ENCODE measurements at regions not wholly inside any gene's neighbourhood (a gene's known extent, or its start where the extent isn't known, plus 50 kb on each side); places are given as distances from the start of the nearest gene placed in this dataset.

- no peak for FAIRE-seq
- WGBS, 2 experiments (ENCODE audit: extremely low coverage in 1 of 2, insufficient coverage in 1 of 2, insufficient read length in 1 of 2, insufficient replicate concordance in 2 of 2, low coverage in 1 of 2, low lambda C conversion rate in 2 of 2, missing lambda C conversion rate in 1 of 2), result 82% methylated on average over 7 of the region's 7 CpGs; no CpG with 5 or more reads in 1 of the 2 experiments
- POLR2A ChIA-PET (ENCODE audit: partially characterized antibody), result no interaction called here
- no peak for TF ChIP-seq CHD2 (IDR thresholded peaks at IDR 0.05; ENCODE audit: low read length)
- no peak for TF ChIP-seq HDAC6 (IDR thresholded peaks at IDR 0.05; ENCODE audit: low read depth, low read length)
- TF ChIP-seq TAF1 (IDR thresholded peaks at IDR 0.05; ENCODE audit: low read depth, low read length), result no peak
- TF ChIP-seq ZNF274 (IDR thresholded peaks at IDR 0.05; ENCODE audit: borderline replicate concordance, extremely low read depth, low read length), result no peak
- no peak for TF ChIP-seq RXRA (IDR thresholded peaks at IDR 0.05; ENCODE audit: insufficient read depth, low read depth, low read length)
- TF ChIP-seq CBX8 (IDR thresholded peaks at IDR 0.05; ENCODE audit: borderline replicate concordance, low read depth, low read length), result no peak
- no peak for TF ChIP-seq EP300 (IDR thresholded peaks at IDR 0.05; ENCODE audit: borderline replicate concordance in 1 of 2, low read depth in 2 of 2, low read length in 2 of 2)
- TF ChIP-seq KDM5A (IDR thresholded peaks at IDR 0.05; ENCODE audit: low read length), result no peak
- TF ChIP-seq USF2 (IDR thresholded peaks at IDR 0.05; ENCODE audit: low read length), result no peak
- TF ChIP-seq SRF (IDR thresholded peaks at IDR 0.05; ENCODE audit: low read depth, low read length), result no peak
- TF ChIP-seq GTF2F1 (IDR thresholded peaks at IDR 0.05; ENCODE audit: borderline replicate concordance, low read depth, low read length), result no peak
- TF ChIP-seq RFX5 (IDR thresholded peaks at IDR 0.05; ENCODE audit: borderline replicate concordance, low read depth, low read length), result no peak
- no peak for TF ChIP-seq YY1 (IDR thresholded peaks at IDR 0.05; ENCODE audit: low read depth, low read length)
- TF ChIP-seq TCF12 (IDR thresholded peaks at IDR 0.05; ENCODE audit: low read depth, low read length), result no peak
Measured at GRCh38 chr1:47650205-47650604, 212.4 kb downstream of the FOXD2 start.

More at GRCh38 chr1:47650205-47650604, 212.4 kb downstream of the FOXD2 start:
- Histone ChIP-seq H3K27ac (ENCODE audit: low read depth, low read length) (no peak overlapping the region), H2BK20ac (ENCODE audit: low read length) (no peak overlapping the region), H3K4me3 (ENCODE audit: extremely low read depth in 1 of 4, insufficient read depth in 2 of 4, low read depth in 3 of 4, low read length in 4 of 4) (no peak overlapping the region), H2BK12ac (ENCODE audit: low read depth, low read length) (no peak overlapping the region), H4K91ac (replicated peaks; ENCODE audit: insufficient read length, low read length) (no peak overlapping the region), H3K4me1 (replicated peaks in 1 of 4; ENCODE audit: control insufficient read depth in 3 of 4, insufficient read depth in 4 of 4, low read length in 3 of 4) (no peaks in the 10 kb centered on the region), H3K79me1 (ENCODE audit: low read depth, low read length) (no peaks in the 10 kb centered on the region), H2AFZ (ENCODE audit: low read length) (no peak overlapping the region), H3K23me2 (ENCODE audit: low read depth, low read length) (no peaks in the 10 kb centered on the region), H3K4ac (replicated peaks; ENCODE audit: insufficient read length, low read depth, low read length) (no peak overlapping the region), H4K8ac (ENCODE audit: extremely low read depth, insufficient read depth, low read length) (no peak overlapping the region; the same call in 1 of the 2 replicates), H3K36me3 (ENCODE audit: control insufficient read depth in 2 of 4, insufficient read depth in 4 of 4, low read length in 3 of 4) (no peaks in the 10 kb centered on the region), H2AK5ac (ENCODE audit: low read depth, low read length) (no peak overlapping the region), H3K4me2 (ENCODE audit: insufficient read depth in 1 of 2, low read depth in 2 of 2, low read length in 2 of 2) (no peak overlapping the region), H3K9me3 (ENCODE audit: insufficient read depth in 2 of 2, low read depth in 1 of 2, low read length in 1 of 2) (no peaks in the 10 kb centered on the region), H3K14ac (ENCODE audit: insufficient read length) (no peak overlapping the region), H3K9ac (replicated peaks in 1 of 4; ENCODE audit: extremely low read depth in 1 of 4, low read depth in 3 of 4, low read length in 3 of 4) (no peak overlapping the region), H4K20me1 (replicated peaks in 1 of 2; ENCODE audit: control insufficient read depth in 1 of 2, insufficient read depth in 2 of 2, low read length in 2 of 2) (no peaks in the 10 kb centered on the region), H3K23ac (ENCODE audit: insufficient read length) (no peak overlapping the region), H2BK15ac (ENCODE audit: low read length) (no peak overlapping the region), H4K5ac (ENCODE audit: insufficient read length, low read depth, low read length) (no peak overlapping the region), H3K79me2 (ENCODE audit: control insufficient read depth in 1 of 2, insufficient read depth in 2 of 2, low read length in 2 of 2) (no peaks in the 10 kb centered on the region), H2BK5ac (ENCODE audit: low read depth, low read length) (0 out of 2 replicates have a peak overlapping the region, but pooled peaks have one; percentile 18), H3K18ac (ENCODE audit: extremely low read depth, low read length) (no peak overlapping the region), H3K56ac (replicated peaks; ENCODE audit: insufficient read length, low read depth, low read length) (no peak overlapping the region), H3K27me3 (replicated peaks in 1 of 4; ENCODE audit: control insufficient read depth in 3 of 4, extremely low read depth in 1 of 4, insufficient read depth in 3 of 4, low read length in 3 of 4) (0 out of 7 replicates have a peak, but pooled peaks cover 0 to 3% (median 0%) of the 10 kb centered on the region in 4 experiments), H2BK120ac (replicated peaks; ENCODE audit: low read depth, low read length) (no peak overlapping the region)
- DNase-seq (ENCODE audit: low read depth in 1 of 2, low spot score in 2 of 2), result no peak
- CTCF ChIA-PET (ENCODE audit: partially characterized antibody), result interaction anchor here (1.3 to 4.5 kb wide), 3 partner anchors 25 to 76 kb away, joined by 3 to 17 read pairs (median 3); no protein-coding TSS in a partner anchor

All from H1 (cell line).